ENCODE measurements at regions not wholly inside any gene's neighbourhood (a gene's known extent, or its start where the extent isn't known, plus 50 kb on each side); places are given as distances from the start of the nearest gene placed in this dataset.
A peak's percentile ranks its signal among the peaks of the same experiment; 100 is the strongest.

DNA sequence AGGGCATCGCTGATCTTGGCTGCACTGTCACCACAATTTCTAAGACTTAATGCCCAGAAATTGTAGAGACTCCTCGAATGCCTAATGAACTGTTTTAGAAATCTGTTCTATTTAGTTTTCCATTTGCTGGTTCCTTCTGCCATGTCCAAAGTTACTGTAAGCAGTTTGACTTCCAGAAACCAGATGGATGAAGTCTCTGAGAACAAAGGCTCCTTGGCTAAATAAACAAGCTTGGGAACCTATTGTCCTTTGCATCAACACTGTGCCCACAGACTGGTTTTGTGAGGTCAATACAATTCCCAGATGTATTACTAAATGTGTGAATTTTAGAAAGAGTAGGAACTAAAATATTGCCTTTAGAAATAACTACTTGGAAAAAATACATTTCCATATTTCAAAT, 600.2 kb downstream of the NYAP2 start:
- TF ChIP-seq POLR2AphosphoS5 (IDR thresholded peaks at IDR 0.05) (peak; percentile 40), POLR2A (IDR thresholded peaks at IDR 0.05) (no peak)
- TF ChIP-seq, protein P1, sequence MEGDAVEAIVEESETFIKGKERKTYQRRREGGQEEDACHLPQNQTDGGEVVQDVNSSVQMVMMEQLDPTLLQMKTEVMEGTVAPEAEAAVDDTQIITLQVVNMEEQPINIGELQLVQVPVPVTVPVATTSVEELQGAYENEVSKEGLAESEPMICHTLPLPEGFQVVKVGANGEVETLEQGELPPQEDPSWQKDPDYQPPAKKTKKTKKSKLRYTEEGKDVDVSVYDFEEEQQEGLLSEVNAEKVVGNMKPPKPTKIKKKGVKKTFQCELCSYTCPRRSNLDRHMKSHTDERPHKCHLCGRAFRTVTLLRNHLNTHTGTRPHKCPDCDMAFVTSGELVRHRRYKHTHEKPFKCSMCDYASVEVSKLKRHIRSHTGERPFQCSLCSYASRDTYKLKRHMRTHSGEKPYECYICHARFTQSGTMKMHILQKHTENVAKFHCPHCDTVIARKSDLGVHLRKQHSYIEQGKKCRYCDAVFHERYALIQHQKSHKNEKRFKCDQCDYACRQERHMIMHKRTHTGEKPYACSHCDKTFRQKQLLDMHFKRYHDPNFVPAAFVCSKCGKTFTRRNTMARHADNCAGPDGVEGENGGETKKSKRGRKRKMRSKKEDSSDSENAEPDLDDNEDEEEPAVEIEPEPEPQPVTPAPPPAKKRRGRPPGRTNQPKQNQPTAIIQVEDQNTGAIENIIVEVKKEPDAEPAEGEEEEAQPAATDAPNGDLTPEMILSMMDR (IDR thresholded peaks at IDR 0.05), result no peak
- Histone ChIP-seq H3K27me3 (replicated peaks; ENCODE audit: insufficient read depth) (no peaks in the 10 kb centered on the region), H3K9me3 (no peaks in the 10 kb centered on the region), H3K4me1 (replicated peaks) (no peaks in the 10 kb centered on the region), H3K36me3 (no peaks in the 10 kb centered on the region), H3K27ac (no peak overlapping the region), H3K4me3 (no peak overlapping the region)
- 69% methylated on average over 2 of the region's 2 CpGs for WGBS
- DNase-seq (ENCODE audit: low spot score), result no peak
- intact Hi-C loops (cut with DNase I), result no loop called here

DNA sequence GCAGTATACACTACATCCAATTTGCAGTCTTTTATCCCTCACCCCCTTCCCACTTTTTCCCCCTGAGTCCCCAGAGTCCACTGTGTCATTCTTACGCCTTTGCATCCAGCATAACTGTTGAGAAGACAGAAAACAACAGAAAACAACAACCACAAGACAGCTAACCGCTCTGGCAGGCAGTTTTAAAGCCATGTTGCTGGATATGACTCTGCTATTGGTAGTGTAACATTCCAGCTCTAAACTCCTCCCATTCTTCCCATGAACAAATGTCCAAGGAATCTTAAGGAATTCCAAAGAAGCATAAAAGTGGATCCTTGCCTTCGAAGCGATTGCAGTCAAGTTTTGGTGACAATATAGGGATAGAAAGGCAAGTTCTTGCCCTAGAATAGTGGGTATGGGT, 599.1 kb downstream of the NYAP2 start:
- Histone ChIP-seq H3K4me3 (no peak overlapping the region), H3K27ac (no peak overlapping the region), H3K36me3 (no peaks in the 10 kb centered on the region), H3K27me3 (replicated peaks; ENCODE audit: insufficient read depth) (no peaks in the 10 kb centered on the region), H3K4me1 (replicated peaks) (no peaks in the 10 kb centered on the region), H3K9me3 (no peaks in the 10 kb centered on the region)
- TF ChIP-seq POLR2A (IDR thresholded peaks at IDR 0.05), result no peak
- no peak for TF ChIP-seq POLR2AphosphoS5 (IDR thresholded peaks at IDR 0.05)
- TF ChIP-seq, protein P1 (IDR thresholded peaks at IDR 0.05), result no peak
- 89% methylated on average over 4 of the region's 4 CpGs for WGBS
- no peak for DNase-seq (ENCODE audit: low spot score)
- intact Hi-C loops (cut with DNase I), result no loop called here

- no peaks in the 10 kb centered on the region for H3K9me3 ChIP-seq
- H3K4me1 ChIP-seq (replicated peaks), result no peaks in the 10 kb centered on the region
- no peak overlapping the region for H3K4me3 ChIP-seq
- DNase-seq (ENCODE audit: low spot score), result no peak
- no peaks in the 10 kb centered on the region for H3K36me3 ChIP-seq
- H3K27me3 ChIP-seq (replicated peaks; ENCODE audit: insufficient read depth), result no peaks in the 10 kb centered on the region
- intact Hi-C loops (cut with DNase I), result no loop called here
- H3K27ac ChIP-seq, result no peak overlapping the region
- WGBS, result 88% methylated on average over 3 of the region's 3 CpGs
- TF ChIP-seq POLR2AphosphoS5 (IDR thresholded peaks at IDR 0.05) (no peak), POLR2A (IDR thresholded peaks at IDR 0.05) (no peak)
- TF ChIP-seq, protein P1 (IDR thresholded peaks at IDR 0.05), result no peak
These were observed 598.6 kb downstream of the NYAP2 start for GRCh38 chr2:225998116-225998515.

GRCh38 chr2:225996462-225996828, 596.9 kb downstream of the NYAP2 start:
- Histone ChIP-seq H3K27me3 (replicated peaks; ENCODE audit: insufficient read depth) (no peaks in the 10 kb centered on the region), H3K9me3 (no peaks in the 10 kb centered on the region), H3K4me1 (replicated peaks) (no peaks in the 10 kb centered on the region), H3K4me3 (no peak overlapping the region), H3K27ac (no peak overlapping the region), H3K36me3 (no peaks in the 10 kb centered on the region)
- no peak for DNase-seq (ENCODE audit: low spot score)
- TF ChIP-seq POLR2A (IDR thresholded peaks at IDR 0.05), result no peak
- TF ChIP-seq POLR2AphosphoS5 (IDR thresholded peaks at IDR 0.05), result no peak
- TF ChIP-seq, protein P1 (IDR thresholded peaks at IDR 0.05), result no peak
- intact Hi-C loops (cut with DNase I), result no loop called here
- WGBS, result 95% methylated on average over 2 of the region's 2 CpGs

DNA sequence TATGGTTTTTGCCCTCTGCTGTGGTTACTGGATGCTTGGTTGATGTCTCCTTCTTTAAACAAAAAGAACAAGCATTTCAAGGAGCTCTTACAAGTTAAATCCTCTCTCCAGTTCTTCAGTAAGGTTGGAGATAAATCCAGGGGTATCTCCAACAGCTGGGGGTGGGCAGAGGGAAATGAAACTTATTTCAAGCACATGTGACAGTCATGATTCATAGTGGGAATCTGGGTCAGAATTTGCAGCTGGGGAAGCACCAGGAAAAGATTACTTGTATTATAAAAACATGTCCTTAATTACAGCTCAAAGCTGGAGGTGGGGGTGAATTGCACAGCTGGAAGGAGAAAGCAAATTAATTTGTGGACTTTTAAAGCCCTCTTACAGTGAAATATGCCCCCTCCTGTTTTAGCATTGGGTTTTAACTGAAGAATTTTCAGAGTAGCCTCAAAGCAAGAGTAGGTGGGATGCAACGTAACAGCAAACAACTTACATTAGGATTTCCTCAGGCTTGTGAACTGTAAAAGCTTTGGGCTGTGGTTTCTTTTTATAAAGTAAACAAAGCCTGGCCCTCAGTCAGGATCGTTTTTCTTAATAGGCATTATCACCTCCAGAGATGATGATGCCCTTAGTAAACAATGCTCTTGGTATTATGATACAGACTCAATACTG, 596.4 kb downstream of the NYAP2 start:
- TF ChIP-seq, protein P1 (IDR thresholded peaks at IDR 0.05), result no peak
- no peak for TF ChIP-seq POLR2AphosphoS5 (IDR thresholded peaks at IDR 0.05)
- TF ChIP-seq POLR2A (IDR thresholded peaks at IDR 0.05), result no peak
- 36% methylated on average over 2 of the region's 2 CpGs for WGBS
- no peaks in the 10 kb centered on the region for H3K27me3 ChIP-seq (replicated peaks; ENCODE audit: insufficient read depth)
- no peak overlapping the region for H3K4me3 ChIP-seq
- no peak overlapping the region for H3K27ac ChIP-seq
- no peaks in the 10 kb centered on the region for H3K9me3 ChIP-seq
- intact Hi-C loops (cut with DNase I), result no loop called here
- DNase-seq (ENCODE audit: low spot score), result no peak
- H3K36me3 ChIP-seq, result no peaks in the 10 kb centered on the region
- H3K4me1 ChIP-seq (replicated peaks), result no peaks in the 10 kb centered on the region
